K562 (cell line): ENCODE measurements at regions not wholly inside any gene's neighbourhood (a gene's known extent, or its start where the extent isn't known, plus 50 kb on each side); places are given as distances from the start of the nearest gene placed in this dataset.

Experiments
- GATA2 ChIP-seq: sonication (generic); formaldehyde crosslinking; IDR thresholded peaks from 2 replicates; pipeline ENCODE4 v1.4.0; 2020; ENCODE audit warnings: mild to moderate bottlenecking, missing genetic modification reagents
- PCBP2 ChIP-seq: fragments of 200-400 bp; formaldehyde crosslinking; IDR thresholded peaks from 2 replicates; pipeline ENCODE4 v1.6.1; 2018; ENCODE audit warnings: low read length, low read depth, mild to moderate bottlenecking, moderate library complexity; ENCODE audit not compliant: poor library complexity, severe bottlenecking
- TF ChIP-seq, protein P1 (sequence below): sonication (generic); formaldehyde crosslinking; IDR thresholded peaks from 2 replicates; pipeline ENCODE4 v1.8.1; 2022; ENCODE audit warnings: missing genetic modification reagents

DNA sequence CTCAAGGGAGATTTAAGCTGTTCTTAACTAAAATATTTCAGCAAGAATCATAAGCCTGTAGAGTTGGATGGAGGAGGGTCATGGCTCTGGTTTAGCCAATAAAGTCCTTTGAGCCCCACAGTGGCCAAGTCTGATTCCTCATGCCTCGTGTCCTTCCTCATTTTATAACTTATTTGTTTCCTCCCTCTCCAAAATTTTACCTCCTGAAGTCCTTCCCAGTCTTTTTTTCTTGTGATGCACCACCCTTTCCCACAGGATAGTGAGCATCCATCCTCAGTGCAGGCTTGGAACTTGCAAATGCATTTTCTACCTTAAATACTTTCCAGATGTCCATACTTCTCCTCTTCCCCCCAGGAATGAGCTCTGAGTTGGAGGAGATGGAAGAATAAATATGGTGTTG lies 162.7 kb upstream of the AGTR1 start:
- TF ChIP-seq, protein P1, sequence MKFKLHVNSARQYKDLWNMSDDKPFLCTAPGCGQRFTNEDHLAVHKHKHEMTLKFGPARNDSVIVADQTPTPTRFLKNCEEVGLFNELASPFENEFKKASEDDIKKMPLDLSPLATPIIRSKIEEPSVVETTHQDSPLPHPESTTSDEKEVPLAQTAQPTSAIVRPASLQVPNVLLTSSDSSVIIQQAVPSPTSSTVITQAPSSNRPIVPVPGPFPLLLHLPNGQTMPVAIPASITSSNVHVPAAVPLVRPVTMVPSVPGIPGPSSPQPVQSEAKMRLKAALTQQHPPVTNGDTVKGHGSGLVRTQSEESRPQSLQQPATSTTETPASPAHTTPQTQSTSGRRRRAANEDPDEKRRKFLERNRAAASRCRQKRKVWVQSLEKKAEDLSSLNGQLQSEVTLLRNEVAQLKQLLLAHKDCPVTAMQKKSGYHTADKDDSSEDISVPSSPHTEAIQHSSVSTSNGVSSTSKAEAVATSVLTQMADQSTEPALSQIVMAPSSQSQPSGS (CRISPR knock-in tag): no peak
- TF ChIP-seq GATA2 (CRISPR knock-in tag) (no peak), PCBP2 (no peak)
